K562 (cell line): ENCODE measurements at regions not wholly inside any gene's neighbourhood (a gene's known extent, or its start where the extent isn't known, plus 50 kb on each side); places are given as distances from the start of the nearest gene placed in this dataset.

Source experiments
- ATAC-seq: fragments of 200-7000 bp; cut with Tn5 transposase; 3 replicates; pipeline ENCODE4 v1.9.1; 2020; ENCODE audit warnings: moderate library complexity
- BruUV-seq: library from RNA; stranded (reverse); fragments of 400-500 nt; replicated peaks from 2 replicates; lab custom pipeline; 2021; lab: Mats Ljungman, UMichigan
- CTCF ChIA-PET: fragments of 300-600 bp; formaldehyde crosslinking; extraction: SDS; loops from one replicate; lab custom pipeline; 2021; ENCODE audit warnings: low intra/inter-chr PET ratio; lab: Yijun Ruan, JAX
- POLR2A ChIA-PET: fragments of 300-600, 350-650 bp; sonication (Branson Sonifier 250); formaldehyde crosslinking; extraction: SDS; loops from one replicate; lab custom pipeline; 2021; ENCODE audit warnings: antibody characterized with exemption, inconsistent platforms; lab: Yijun Ruan, JAX
- DNase-seq, 4 experiments: peaks; one replicate each; pipeline versions ENCODE4 v3.0.0 to v3.0.0-alpha.2; 2011 to 2018; ENCODE audit warnings: low spot score in 3 of 4, mixed read lengths in 3 of 4; ENCODE audit errors: extremely low read depth in 1 of 4
- FAIRE-seq: peaks from 2 replicates; lab custom pipeline; 2011; peaks lifted over from hg19 to GRCh38; lab: Jason Lieb, UNC
- H2AFZ ChIP-seq: 2 replicates; pipeline ENCODE4 v1.6.0; 2011; ENCODE audit warnings: low read depth, low read length, control low read depth, inconsistent platforms
- H3K27ac ChIP-seq: fragments of 200-600 bp; 3 replicates; pipeline ENCODE4 v1.8.0; 2011; ENCODE audit warnings: low read depth, mild to moderate bottlenecking, control low read depth, inconsistent platforms, low read length, moderate library complexity, mixed read lengths; ENCODE audit errors: extremely low read depth
- H3K27me3 ChIP-seq, 2 experiments: fragments of 300-600 bp in 1 of 2; 2 replicates in 1 of 2; 3 replicates in 1 of 2; pipeline versions ENCODE4 v1.6.0 to v1.8.0; 2011; ENCODE audit warnings: inconsistent platforms in 2 of 2, low read length in 2 of 2, mild to moderate bottlenecking in 1 of 2, mixed read lengths in 1 of 2, moderate library complexity in 1 of 2; ENCODE audit not compliant: control insufficient read depth in 2 of 2, insufficient read depth in 2 of 2
- H3K36me3 ChIP-seq: fragments of 300-600 bp; 3 replicates; pipeline ENCODE4 v1.8.0; 2011; ENCODE audit warnings: mild to moderate bottlenecking, low read length, inconsistent platforms; ENCODE audit not compliant: control insufficient read depth, insufficient read depth
- H3K4me1 ChIP-seq, 2 experiments: fragments of 200-600 bp in 1 of 2; replicated peaks in 1 of 2; 2 replicates in 1 of 2; 3 replicates in 1 of 2; pipeline versions ENCODE4 v1.5.1 to v1.8.0; 2011; ENCODE audit warnings: inconsistent platforms in 2 of 2, low read length in 2 of 2, mild to moderate bottlenecking in 1 of 2, mixed read lengths in 1 of 2, moderate library complexity in 1 of 2; ENCODE audit not compliant: control insufficient read depth in 2 of 2, insufficient read depth in 2 of 2
- H3K4me2 ChIP-seq: 2 replicates; pipeline ENCODE4 v1.6.1; 2011; ENCODE audit warnings: low read length, control low read depth, inconsistent platforms, mixed read lengths; ENCODE audit not compliant: insufficient read depth
- H3K4me3 ChIP-seq: fragments of 200-600 bp; sonication (generic), shearing (Covaris generic); 2 replicates; pipeline ENCODE4 v1.5.1; 2016; ENCODE audit warnings: control low read depth, inconsistent platforms
- H3K79me2 ChIP-seq: fragments of 200-600 bp; 3 replicates; pipeline ENCODE4 v1.8.0; 2011; ENCODE audit warnings: low read length, inconsistent platforms; ENCODE audit not compliant: control insufficient read depth, insufficient read depth
- H3K9ac ChIP-seq, 2 experiments: 2 replicates each; pipeline versions ENCODE4 v1.6.0 to v1.6.1; 2011; ENCODE audit warnings: low read depth in 2 of 2, low read length in 2 of 2, control low read depth in 1 of 2, inconsistent platforms in 1 of 2, mild to moderate bottlenecking in 1 of 2, mixed read lengths in 1 of 2; ENCODE audit not compliant: insufficient read depth in 1 of 2
- H3K9me1 ChIP-seq: one replicate; pipeline ENCODE4 v1.6.0; 2011; ENCODE audit warnings: inconsistent platforms, mild to moderate bottlenecking, low read length, moderate library complexity; ENCODE audit not compliant: control insufficient read depth, insufficient read depth
- H3K9me3 ChIP-seq: replicated peaks from 2 replicates; pipeline ENCODE4 v1.5.1; 2011; ENCODE audit warnings: low read depth, low read length, inconsistent platforms; ENCODE audit not compliant: control insufficient read depth, insufficient read depth
- H4K20me1 ChIP-seq: replicated peaks from 2 replicates; pipeline ENCODE4 v1.6.1; 2011; ENCODE audit warnings: low read length, inconsistent platforms, mixed read lengths; ENCODE audit not compliant: control insufficient read depth, insufficient read depth
- CC2D1A ChIP-seq: fragments of 450-650 bp; IDR thresholded peaks from 2 replicates; pipeline ENCODE4 v1.6.1; 2017; ENCODE audit warnings: mild to moderate bottlenecking
- CHD1 ChIP-seq: fragments of 200-600 bp; sonication (generic); IDR thresholded peaks from one replicate; pipeline ENCODE4 v1.6.1; 2012; ENCODE audit warnings: mild to moderate bottlenecking, moderate library complexity, low read length, inconsistent platforms
- ERF ChIP-seq: fragments of 450-650 bp; formaldehyde crosslinking; IDR thresholded peaks from 2 replicates; pipeline ENCODE4 v1.4.0; 2020; ENCODE audit warnings: mild to moderate bottlenecking, mixed read lengths
- ETS1 ChIP-seq: conservative IDR thresholded peaks from 2 replicates; pipeline ENCODE4 v1.6.1; 2011; ENCODE audit warnings: low read depth, mild to moderate bottlenecking, low read length; ENCODE audit not compliant: control insufficient read depth
- FOXJ2 ChIP-seq: fragments of 200-800 bp; sonication (Bioruptor generic); IDR thresholded peaks from 2 replicates; pipeline ENCODE4 v1.6.1; 2016; ENCODE audit warnings: missing genetic modification characterization, missing compliant biosample characterization
- HCFC1 ChIP-seq: IDR thresholded peaks from 2 replicates; pipeline ENCODE4 v1.6.1; 2012; ENCODE audit warnings: low read depth, low read length, improper control_type of control experiment
- MEF2A ChIP-seq: IDR thresholded peaks from 2 replicates; pipeline ENCODE4 v1.6.1; 2011; ENCODE audit warnings: low read depth, mild to moderate bottlenecking, low read length, moderate library complexity; ENCODE audit not compliant: control insufficient read depth
- MYNN ChIP-seq, 2 experiments: sonication (generic); formaldehyde crosslinking in 1 of 2; IDR thresholded peaks; 2 replicates each; pipeline versions ENCODE4 v1.5.0 to v1.6.1; 2016 to 2020; ENCODE audit warnings: antibody characterized with exemption in 1 of 2, missing genetic modification reagents in 1 of 2
- SNIP1 ChIP-seq: fragments of 450-650 bp; IDR thresholded peaks from 2 replicates; pipeline ENCODE4 v1.7.1; 2017; ENCODE audit warnings: low read depth, mild to moderate bottlenecking
- SRSF1 ChIP-seq: fragments of 200-400 bp; formaldehyde crosslinking; IDR thresholded peaks from 2 replicates; pipeline ENCODE4 v1.6.1; 2017; ENCODE audit warnings: mild to moderate bottlenecking, low read depth, low read length, moderate library complexity
- TFAM ChIP-seq: fragments of 250-450 bp; sonication (Bioruptor Pico); conservative IDR thresholded peaks from 2 replicates; pipeline ENCODE4 v1.5.0; 2021; ENCODE audit warnings: mild to moderate bottlenecking, moderate library complexity
- THRB ChIP-seq: fragments of 450-650 bp; formaldehyde crosslinking; conservative IDR thresholded peaks from 2 replicates; pipeline ENCODE4 v1.4.0; 2022; ENCODE audit warnings: mild to moderate bottlenecking, missing genetic modification characterization
- ZNF124 ChIP-seq: sonication (generic); formaldehyde crosslinking; IDR thresholded peaks from 2 replicates; pipeline ENCODE4 v1.8.1; 2022; ENCODE audit warnings: missing genetic modification reagents
- ZNF384 ChIP-seq: IDR thresholded peaks from 2 replicates; pipeline ENCODE4 v1.6.1; 2012; ENCODE audit warnings: low read depth, low read length, improper control_type of control experiment
- ZNF449 ChIP-seq: fragments of 250-450 bp; sonication (Bioruptor Pico); IDR thresholded peaks from 2 replicates; pipeline ENCODE4 v1.8.0; 2022; ENCODE audit warnings: moderate library complexity, mild to moderate bottlenecking, inconsistent platforms
- WGBS: fragments of 100-300 bp; shearing (Covaris generic); methylation state at CpG from one replicate; pipeline ENCODE4 v1.1.6; 2016; ENCODE audit warnings: low coverage, mixed read lengths; ENCODE audit not compliant: insufficient coverage; ENCODE audit errors: missing lambda C conversion rate; 5-methylcytosine and 5-hydroxymethylcytosine counted together
- in situ Hi-C: fragments of 300-500 bp; cut with MboI; formaldehyde crosslinking; loops from 4 replicates; pipeline ENCODE4 v1.15.0; 2018; ENCODE audit warnings: inconsistent platforms, mixed read lengths
- intact Hi-C: fragments of 100-400 bp; cut with micrococcal nuclease; formaldehyde crosslinking; loops from 2 replicates; pipeline ENCODE4 v1.14.2; 2022

- DNase-seq (no peak), ATAC-seq (no peak), FAIRE-seq (no peak)
- H3K79me2 ChIP-seq, result no peaks in the 10 kb centered on the region
- intact Hi-C loops, result loop anchor here (10.0 kb wide), 1 partner anchor 463 kb away; no protein-coding TSS in a partner anchor
- in situ Hi-C loops, result no loop called here
- H2AFZ ChIP-seq, result no peak overlapping the region
- 0% methylated on average over 1 of the region's 1 CpG for WGBS
- no peak overlapping the region for H3K27ac ChIP-seq
- H3K4me2 ChIP-seq, result no peak overlapping the region
- no TSS peak for BruUV-seq
- H3K4me3 ChIP-seq, result no peak overlapping the region
- no peaks in the 10 kb centered on the region for H3K4me1 ChIP-seq
- no peaks in the 10 kb centered on the region for H3K9me3 ChIP-seq
- CTCF ChIA-PET, result no interaction called here
- H3K9me1 ChIP-seq, result no peaks in the 10 kb centered on the region
- H4K20me1 ChIP-seq, result no peaks in the 10 kb centered on the region
- no peaks in the 10 kb centered on the region for H3K27me3 ChIP-seq
- no peak overlapping the region for H3K9ac ChIP-seq
- POLR2A ChIA-PET, result no interaction called here
- H3K36me3 ChIP-seq, result no peaks in the 10 kb centered on the region
- no peak for TF ChIP-seq ZNF449 (CRISPR knock-in tag)
- TF ChIP-seq CHD1, result no peak
- no peak for TF ChIP-seq ZNF384
- TF ChIP-seq ERF (CRISPR knock-in tag), result no peak
- TF ChIP-seq HCFC1, result no peak
- no peak for TF ChIP-seq CC2D1A
- TF ChIP-seq MEF2A, result no peak
- TF ChIP-seq THRB (CRISPR knock-in tag), result no peak
- TF ChIP-seq TFAM (CRISPR knock-in tag), result no peak
- TF ChIP-seq MYNN (IDR thresholded peaks at IDR 0.05), result no peak
- TF ChIP-seq MYNN (CRISPR knock-in tag; IDR thresholded peaks at IDR 0.05), result no peak
- TF ChIP-seq SNIP1, result no peak
- no peak for TF ChIP-seq SRSF1
- TF ChIP-seq ETS1, result no peak
- no peak for TF ChIP-seq ZNF124 (CRISPR knock-in tag)
- TF ChIP-seq FOXJ2 (tag), result no peak
Measured at GRCh38 chr3:65177960-65178376, 490.2 kb upstream of the ADAMTS9 start.
